ENCODE measurements at regions not wholly inside any gene's neighbourhood (a gene's known extent, or its start where the extent isn't known, plus 50 kb on each side); places are given as distances from the start of the nearest gene placed in this dataset.

DNA sequence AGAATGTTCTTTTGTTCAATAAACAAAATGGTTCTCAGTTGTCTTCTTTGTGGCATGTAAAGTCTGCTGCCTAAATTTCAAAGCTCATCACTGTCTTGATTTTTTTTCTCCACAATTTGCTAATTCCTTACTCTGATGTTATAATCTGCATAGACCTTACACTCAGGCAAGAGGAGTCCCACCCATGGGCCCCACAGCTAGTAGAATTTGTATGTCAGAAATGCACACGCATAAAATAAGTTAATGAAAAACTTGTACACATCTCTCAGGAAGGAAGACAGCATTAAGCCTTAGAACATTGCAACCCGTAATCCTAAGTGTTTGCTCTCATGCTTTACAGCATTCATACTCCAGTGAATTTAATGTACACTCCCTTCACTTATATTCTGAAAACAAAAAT, 280.8 kb downstream of the ATXN7L3B start:
- Mint-ChIP-seq H3K27ac (no peak overlapping the region), H3K9me3 (no peaks in the 10 kb centered on the region), H3K4me1 (no peaks in the 10 kb centered on the region), H3K4me3 (no peak overlapping the region), H3K36me3 (no peaks in the 10 kb centered on the region)
- DNase-seq (ENCODE audit: low spot score in 2 of 2) (no peak), ATAC-seq (no peak)

DNA sequence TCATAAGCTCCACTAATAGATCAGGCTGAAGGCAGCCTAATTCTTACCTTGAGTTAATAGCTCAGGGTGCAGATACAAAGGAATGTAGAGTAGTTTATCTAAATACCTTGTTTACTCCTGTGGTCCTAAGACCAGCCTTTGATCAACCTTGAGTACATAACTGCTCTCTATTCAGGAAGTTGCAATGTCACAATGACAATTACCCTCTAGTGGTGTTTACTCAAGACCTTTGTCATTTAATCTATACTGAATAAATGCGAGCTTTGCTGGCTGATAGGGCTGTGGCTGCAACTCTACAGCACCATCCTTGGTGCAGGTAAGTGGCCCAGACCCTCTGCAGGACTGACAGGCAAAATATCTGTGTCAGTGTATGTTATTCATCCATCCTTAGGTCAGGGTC, 282.7 kb downstream of the ATXN7L3B start:
- no peak for ATAC-seq
- Mint-ChIP-seq H3K36me3 (no peaks in the 10 kb centered on the region), H3K4me3 (no peak overlapping the region), H3K4me1 (no peaks in the 10 kb centered on the region), H3K27ac (no peak overlapping the region), H3K9me3 (no peaks in the 10 kb centered on the region)
- DNase-seq (ENCODE audit: low spot score in 2 of 2) = no peak

DNA sequence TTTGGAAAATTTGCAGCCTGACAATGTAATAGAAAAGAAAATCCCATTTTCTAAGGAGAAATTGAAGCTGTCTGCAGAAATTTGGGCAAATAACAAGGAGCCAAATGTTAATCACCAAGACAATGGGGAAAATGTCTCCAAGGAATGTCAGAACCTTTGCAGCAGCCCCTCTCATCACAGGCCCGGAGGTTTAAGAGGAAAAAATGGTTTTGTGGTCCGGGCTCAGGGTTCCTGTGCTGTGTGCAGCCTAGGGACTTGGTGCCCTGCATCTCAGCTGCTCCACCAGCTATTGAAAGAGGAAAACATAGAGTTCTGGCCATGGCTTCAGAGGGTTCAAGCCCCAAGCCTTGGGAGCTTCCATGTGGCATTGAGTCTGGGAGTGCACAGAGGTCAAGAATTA, 298.9 kb downstream of the ATXN7L3B start:
- no peaks in the 10 kb centered on the region for H3K4me1 Mint-ChIP-seq
- ATAC-seq = no peak
- H3K9me3 Mint-ChIP-seq = peaks cover 20% of the 10 kb centered on the region
- no peak for DNase-seq (ENCODE audit: low spot score in 2 of 2)
- H3K4me3 Mint-ChIP-seq = no peak overlapping the region
- no peaks in the 10 kb centered on the region for H3K36me3 Mint-ChIP-seq
- no peak overlapping the region for H3K27ac Mint-ChIP-seq

DNA sequence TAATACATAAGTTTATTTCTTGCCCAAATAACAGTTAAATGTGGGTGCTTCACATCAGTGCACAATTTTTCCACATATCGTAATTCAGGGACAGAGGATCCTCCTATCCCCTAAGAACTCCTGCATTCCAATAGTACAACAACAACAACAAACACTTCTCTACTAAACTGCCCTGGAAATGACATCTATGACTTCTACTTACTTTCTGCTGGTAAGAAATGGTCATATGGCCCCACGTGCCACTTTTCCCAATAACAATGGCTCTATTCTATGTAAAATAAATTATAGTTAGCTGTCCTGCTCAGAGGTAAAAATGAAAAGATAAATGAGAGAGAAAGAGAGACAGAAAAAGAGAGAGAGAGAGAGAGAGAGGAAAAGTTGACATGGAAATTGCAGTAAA, 308.5 kb downstream of the ATXN7L3B start:
- Mint-ChIP-seq H3K27ac (no peak overlapping the region), H3K9me3 (no peaks in the 10 kb centered on the region), H3K36me3 (no peaks in the 10 kb centered on the region), H3K4me3 (no peak overlapping the region), H3K4me1 (no peaks in the 10 kb centered on the region)
- no peak for DNase-seq (ENCODE audit: low spot score in 2 of 2)
- ATAC-seq = no peak

DNA sequence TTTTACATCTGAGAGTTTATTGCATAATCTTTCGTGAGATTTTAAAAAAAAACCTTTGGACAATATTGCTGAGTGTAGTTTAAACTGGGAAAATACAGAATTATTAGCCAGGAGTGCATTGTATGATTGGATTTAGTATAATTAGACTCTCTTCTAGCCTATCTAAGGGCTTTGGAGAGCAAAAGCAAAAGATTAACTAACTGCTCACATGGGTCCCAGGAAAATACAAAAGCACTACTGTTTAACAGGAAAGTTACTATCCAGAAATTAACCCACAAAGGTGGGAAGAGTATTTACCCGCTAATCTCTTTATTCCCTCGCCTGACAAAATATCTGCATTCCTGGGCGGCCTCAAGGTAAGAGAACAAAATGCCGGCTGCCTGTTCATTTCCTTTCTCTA, 309.5 kb downstream of the ATXN7L3B start:
- no peaks in the 10 kb centered on the region for H3K9me3 Mint-ChIP-seq
- no peak overlapping the region for H3K27ac Mint-ChIP-seq
- ATAC-seq (no peak), DNase-seq (ENCODE audit: low spot score in 2 of 2) (no peak)
- no peak overlapping the region for H3K4me3 Mint-ChIP-seq
- no peaks in the 10 kb centered on the region for H3K36me3 Mint-ChIP-seq
- no peaks in the 10 kb centered on the region for H3K4me1 Mint-ChIP-seq

DNA sequence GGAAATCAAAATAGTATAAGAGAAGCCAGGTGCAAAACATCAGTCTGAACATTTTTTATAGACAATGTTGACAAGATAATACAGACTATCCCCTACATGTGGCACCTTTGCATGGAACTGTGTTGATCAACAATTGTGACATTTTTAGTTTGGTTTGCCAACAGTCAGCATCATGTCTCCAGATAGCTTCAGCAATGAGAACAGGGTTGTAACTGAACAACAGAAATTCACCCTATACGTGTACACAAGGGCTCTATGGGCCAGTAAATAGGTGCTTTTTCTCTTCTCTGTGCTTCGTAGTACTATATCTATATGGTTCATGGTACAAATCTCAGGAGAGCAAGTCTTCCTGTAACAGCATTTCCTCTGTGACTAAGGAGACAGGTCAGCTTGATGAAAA, 310.4 kb downstream of the ATXN7L3B start:
- no peaks in the 10 kb centered on the region for H3K9me3 Mint-ChIP-seq
- H3K4me3 Mint-ChIP-seq = no peak overlapping the region
- no peaks in the 10 kb centered on the region for H3K36me3 Mint-ChIP-seq
- no peaks in the 10 kb centered on the region for H3K4me1 Mint-ChIP-seq
- H3K27ac Mint-ChIP-seq = no peak overlapping the region
- ATAC-seq (no peak), DNase-seq (ENCODE audit: low spot score in 2 of 2) (no peak)

DNA sequence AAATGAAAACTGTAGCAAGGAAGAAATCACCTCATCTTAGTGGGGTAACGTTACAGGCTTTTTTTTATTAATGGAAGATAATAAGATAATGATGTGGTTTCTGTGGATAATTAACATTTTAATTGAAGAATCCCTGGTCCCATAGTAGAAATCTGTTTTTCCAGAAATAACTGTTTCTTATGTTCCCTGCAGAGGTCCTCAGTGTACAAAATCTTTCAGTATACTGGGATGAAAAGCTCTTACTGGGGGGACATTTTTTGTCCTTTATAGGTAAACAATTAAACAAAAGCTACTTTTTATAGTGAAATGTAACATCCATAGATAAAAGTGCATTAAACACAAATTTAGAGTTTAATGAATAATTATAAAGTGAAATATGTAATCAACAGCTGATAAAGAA, 312.2 kb downstream of the ATXN7L3B start:
- Mint-ChIP-seq H3K4me3 (no peak overlapping the region), H3K9me3 (no peaks in the 10 kb centered on the region), H3K27ac (no peak overlapping the region), H3K36me3 (no peaks in the 10 kb centered on the region), H3K4me1 (no peaks in the 10 kb centered on the region)
- no peak for ATAC-seq
- DNase-seq (ENCODE audit: low spot score in 2 of 2) = no peak

DNA sequence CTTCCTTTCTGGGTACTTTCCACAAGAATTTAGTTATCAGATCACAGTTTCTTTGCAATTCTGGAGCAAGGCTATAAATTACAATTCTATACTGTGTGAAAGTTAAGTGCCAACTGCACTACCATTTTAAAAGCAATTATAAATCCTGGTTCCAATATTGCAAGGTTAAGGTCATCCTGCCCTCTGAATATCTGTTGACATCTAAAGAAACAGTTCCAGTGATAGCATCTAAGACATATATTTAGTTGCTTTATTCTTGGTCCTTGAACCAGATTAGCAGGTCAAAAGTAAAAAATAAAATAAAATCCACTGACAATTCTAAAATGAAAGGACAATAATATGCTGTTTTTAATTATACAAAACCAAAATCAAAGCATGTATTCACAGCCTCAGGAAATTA, 334.2 kb downstream of the ATXN7L3B start:
- no peaks in the 10 kb centered on the region for H3K36me3 Mint-ChIP-seq
- ATAC-seq (no peak), DNase-seq (ENCODE audit: low spot score in 2 of 2) (no peak)
- no peaks in the 10 kb centered on the region for H3K4me1 Mint-ChIP-seq
- peaks cover 4% of the 10 kb centered on the region for H3K9me3 Mint-ChIP-seq
- no peak overlapping the region for H3K4me3 Mint-ChIP-seq
- H3K27ac Mint-ChIP-seq = no peak overlapping the region

DNA sequence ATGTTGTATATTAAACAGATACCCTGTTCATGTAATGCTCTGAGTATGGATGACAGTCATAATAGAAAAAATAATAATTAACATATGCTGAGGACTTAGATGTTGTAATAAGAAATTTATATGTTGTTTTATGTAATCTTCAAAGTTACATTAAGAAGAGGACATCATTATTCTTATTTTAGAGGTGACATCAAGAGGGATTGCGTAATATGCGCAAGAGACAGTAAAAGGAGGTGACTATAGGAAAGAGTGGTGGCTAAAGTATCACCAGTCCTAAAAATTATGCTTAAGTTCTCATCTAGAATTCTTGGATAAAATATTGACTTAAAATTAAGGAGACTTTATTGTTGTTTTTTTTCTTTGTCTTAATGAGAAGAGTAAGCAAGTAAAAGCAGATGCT, 323.9 kb downstream of the KCNC2 start:
- peaks cover 2% of the 10 kb centered on the region for H3K9me3 Mint-ChIP-seq
- no peak for ATAC-seq
- H3K27ac Mint-ChIP-seq = no peak overlapping the region
- H3K36me3 Mint-ChIP-seq = no peaks in the 10 kb centered on the region
- no peak for DNase-seq (ENCODE audit: low spot score in 2 of 2)
- no peak overlapping the region for H3K4me3 Mint-ChIP-seq
- H3K4me1 Mint-ChIP-seq = peaks cover 12% of the 10 kb centered on the region

DNA sequence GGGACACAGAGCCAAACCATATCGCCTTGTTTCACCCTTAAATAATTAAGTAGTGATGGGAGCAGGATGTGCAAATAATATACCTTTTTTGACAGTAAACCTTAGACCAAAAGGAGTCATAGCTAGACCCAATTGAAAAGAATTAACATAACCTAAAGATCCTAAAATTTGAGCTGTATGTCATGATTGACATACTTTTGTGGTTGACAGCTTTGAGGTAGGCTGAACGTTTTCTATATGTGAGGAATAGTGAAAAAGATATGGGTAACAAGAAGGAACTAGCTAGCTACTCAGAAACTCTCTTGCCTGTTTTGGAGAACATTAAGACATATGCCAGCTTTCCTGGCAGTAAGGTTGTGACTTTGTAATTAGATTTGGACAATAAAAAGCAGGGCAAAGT, 320.6 kb downstream of the KCNC2 start:
- peak overlapping the region; percentile 67 for H3K27ac Mint-ChIP-seq
- H3K4me1 Mint-ChIP-seq = peaks cover 12% of the 10 kb centered on the region
- ATAC-seq = peak; percentile 75
- DNase-seq (ENCODE audit: low spot score in 2 of 2) = no peak
- H3K4me3 Mint-ChIP-seq = peak overlapping the region; percentile 8
- H3K9me3 Mint-ChIP-seq = peaks cover 2% of the 10 kb centered on the region
- H3K36me3 Mint-ChIP-seq = no peaks in the 10 kb centered on the region

DNA sequence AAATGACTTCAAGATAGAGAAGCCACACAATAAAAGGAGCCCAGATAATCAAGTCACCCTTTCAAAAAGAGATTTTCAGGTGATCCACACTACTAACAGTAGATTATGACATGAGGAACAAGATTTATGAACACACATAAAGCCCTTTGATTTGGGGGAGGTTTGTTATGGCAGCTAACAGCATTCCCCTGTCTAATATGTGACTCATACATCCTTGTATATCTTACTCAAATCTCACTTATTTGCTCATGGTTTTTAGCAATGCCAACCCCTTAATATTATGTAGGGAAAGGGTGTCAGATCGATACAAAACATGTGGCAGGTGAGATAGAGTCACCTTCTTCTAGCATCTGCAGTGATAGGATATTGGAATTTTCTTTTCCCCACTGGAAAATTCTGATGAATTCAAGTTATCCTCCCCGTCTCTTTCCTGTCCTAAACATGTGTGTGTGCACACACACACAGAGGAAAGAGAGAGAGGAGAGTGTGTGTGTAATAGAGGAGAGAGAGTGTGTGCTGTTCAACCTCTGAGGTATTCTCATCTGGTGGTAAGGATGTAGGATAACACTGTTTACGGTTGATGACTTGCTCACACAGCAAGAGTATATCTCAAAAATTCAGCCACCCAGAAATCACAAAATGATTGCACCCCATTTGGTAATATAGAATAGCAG, 319.9 kb downstream of the KCNC2 start:
- peak; percentile 76 for ATAC-seq
- no peaks in the 10 kb centered on the region for H3K36me3 Mint-ChIP-seq
- peaks cover 12% of the 10 kb centered on the region for H3K4me1 Mint-ChIP-seq
- peak overlapping the region; percentile 67 for H3K27ac Mint-ChIP-seq
- no peak for DNase-seq (ENCODE audit: low spot score in 2 of 2)
- peak overlapping the region; percentile 8 for H3K4me3 Mint-ChIP-seq
- H3K9me3 Mint-ChIP-seq = peaks cover 2% of the 10 kb centered on the region

DNA sequence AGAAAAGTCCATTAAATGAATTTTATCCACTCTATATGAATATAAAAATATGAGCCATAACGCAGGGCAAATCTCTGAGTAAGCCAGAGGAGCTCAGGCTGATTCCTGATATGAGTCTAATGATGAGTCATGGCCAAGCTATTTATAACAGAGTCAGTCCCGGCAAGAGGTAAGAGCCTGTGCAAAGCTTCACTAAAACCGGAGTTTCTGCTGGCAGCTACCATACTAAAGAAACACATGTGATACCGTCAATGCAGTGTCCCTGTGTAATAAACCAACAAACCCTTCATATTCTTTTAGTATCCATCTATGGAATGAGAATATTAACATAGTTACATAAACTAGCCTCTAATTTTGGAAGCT, 319.4 kb downstream of the KCNC2 start:
- Mint-ChIP-seq H3K4me1 (peaks cover 12% of the 10 kb centered on the region), H3K27ac (peak overlapping the region; percentile 67), H3K36me3 (no peaks in the 10 kb centered on the region), H3K4me3 (no peak overlapping the region), H3K9me3 (peaks cover 2% of the 10 kb centered on the region)
- peak; percentile 95 for ATAC-seq
- DNase-seq (ENCODE audit: low spot score in 2 of 2) = no peak

DNA sequence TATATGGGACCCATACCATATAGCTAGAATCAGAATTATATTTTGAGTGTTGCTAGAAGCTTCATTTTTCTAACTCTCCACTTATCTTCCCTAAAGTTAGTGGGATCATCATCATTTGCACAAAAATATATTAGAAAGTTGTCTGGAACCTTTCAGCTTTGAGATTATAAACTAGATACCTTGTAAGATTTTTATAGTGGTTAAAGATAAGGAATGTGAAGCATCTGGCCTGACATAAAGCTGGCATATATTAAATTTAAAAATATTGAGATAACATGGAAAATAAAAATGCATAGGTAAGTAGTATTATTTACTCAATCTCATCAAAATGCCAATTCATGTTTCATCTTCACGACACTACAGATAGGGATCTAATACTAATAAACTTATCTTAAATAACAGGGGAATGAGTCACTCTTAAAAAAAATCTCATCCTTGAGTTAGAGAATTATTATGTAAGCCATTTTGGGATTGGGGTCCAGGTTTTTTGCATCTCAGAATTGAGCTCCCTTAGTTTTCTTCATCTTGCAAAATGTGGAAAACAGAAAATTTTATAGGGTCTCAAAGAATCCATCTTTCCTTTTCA, 318.5 kb downstream of the KCNC2 start:
- Mint-ChIP-seq H3K4me1 (peaks cover 12% of the 10 kb centered on the region), H3K36me3 (no peaks in the 10 kb centered on the region), H3K27ac (no peak overlapping the region), H3K4me3 (no peak overlapping the region), H3K9me3 (peaks cover 2% of the 10 kb centered on the region)
- ATAC-seq (no peak), DNase-seq (ENCODE audit: low spot score in 2 of 2) (no peak)

DNA sequence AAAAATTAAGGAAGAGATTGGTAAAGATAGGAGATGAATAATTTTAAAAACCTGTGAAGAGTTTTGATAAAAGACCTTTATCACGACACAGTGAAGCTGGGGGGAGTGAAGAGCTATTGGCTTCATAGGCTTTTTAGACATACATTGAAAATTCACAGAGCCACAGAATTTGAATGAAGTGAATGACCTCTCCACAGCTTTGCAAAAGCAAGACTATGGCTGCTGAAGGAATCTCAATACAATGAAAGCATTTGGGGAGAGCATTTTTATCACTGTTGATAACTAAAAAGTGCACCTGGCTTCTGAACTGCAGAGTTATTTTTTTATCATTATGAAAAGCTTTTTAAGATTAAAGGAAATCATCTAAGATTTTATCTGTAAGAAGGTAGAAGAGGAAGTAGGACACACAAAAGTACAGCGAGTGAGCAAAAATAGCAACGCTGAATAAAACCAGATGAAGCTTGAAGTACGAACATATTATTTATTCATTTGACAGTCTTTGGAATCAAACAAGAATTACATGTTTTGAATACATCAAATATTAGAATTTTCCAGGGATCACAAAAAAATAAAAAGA, 317.5 kb downstream of the KCNC2 start:
- ATAC-seq (no peak), DNase-seq (ENCODE audit: low spot score in 2 of 2) (no peak)
- Mint-ChIP-seq H3K9me3 (peaks cover 2% of the 10 kb centered on the region), H3K36me3 (no peaks in the 10 kb centered on the region), H3K27ac (no peak overlapping the region), H3K4me1 (peaks cover 12% of the 10 kb centered on the region), H3K4me3 (no peak overlapping the region)

DNA sequence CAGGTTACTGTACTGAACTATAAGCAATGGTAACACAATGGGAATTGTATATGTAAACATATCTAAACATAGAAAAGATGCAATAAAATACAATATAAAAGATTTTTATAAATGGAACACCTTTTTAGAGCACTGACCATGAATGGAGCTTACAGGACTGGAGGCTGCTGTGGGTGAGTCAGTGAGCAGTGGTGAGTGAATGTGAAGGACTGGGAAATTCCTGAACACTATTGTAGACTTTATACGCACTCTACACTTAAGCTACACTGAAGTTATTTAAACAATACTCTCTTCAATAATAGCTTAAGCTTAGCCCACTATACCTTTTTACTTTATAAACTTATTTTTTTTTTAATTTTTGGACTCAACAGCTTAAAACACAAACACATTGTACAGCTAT, 313.5 kb downstream of the KCNC2 start:
- Mint-ChIP-seq H3K36me3 (no peaks in the 10 kb centered on the region), H3K9me3 (no peaks in the 10 kb centered on the region), H3K4me1 (peaks cover 6% of the 10 kb centered on the region), H3K4me3 (no peak overlapping the region), H3K27ac (no peak overlapping the region)
- ATAC-seq = no peak
- no peak for DNase-seq (ENCODE audit: low spot score in 2 of 2)

DNA sequence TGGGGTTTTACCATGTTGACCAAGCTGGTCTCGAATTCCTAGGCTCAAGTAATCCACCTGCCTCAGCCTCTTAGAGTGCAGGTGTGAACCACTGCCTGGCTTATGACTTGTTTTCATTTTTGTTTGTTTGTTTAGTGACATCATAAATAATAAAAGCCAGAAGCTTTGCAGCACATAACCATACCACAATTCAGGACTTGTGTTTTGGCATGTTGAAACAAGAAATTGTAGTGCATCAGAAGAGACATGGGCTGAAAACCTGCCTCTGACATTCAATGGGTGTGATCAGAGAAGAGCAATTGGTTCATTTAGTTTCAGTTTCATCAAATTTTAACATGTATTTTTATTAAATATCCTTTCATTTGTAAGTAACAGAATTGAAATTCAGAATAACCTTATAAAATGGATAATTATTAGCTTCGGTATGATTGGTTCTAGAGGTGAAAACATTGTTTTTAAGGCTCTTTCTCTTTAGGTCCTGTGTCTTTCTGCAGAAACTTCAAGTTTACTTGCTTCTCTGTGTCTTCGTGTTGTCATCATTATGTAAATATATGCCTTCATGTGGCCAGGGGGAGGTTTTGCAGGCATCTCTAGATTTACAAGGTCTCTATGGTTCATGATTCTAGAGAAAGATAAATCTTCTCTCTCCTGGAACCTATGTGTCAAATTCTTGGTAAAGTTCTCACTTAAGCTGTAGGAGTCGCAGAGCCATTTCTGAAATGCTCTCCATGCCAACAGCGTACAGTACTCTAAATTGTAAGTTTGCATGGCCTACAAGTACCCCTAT, 312.0 kb downstream of the KCNC2 start:
- ATAC-seq (peak; percentile 85), DNase-seq (ENCODE audit: low spot score in 2 of 2) (no peak)
- peak overlapping the region; percentile 18 for H3K4me3 Mint-ChIP-seq
- no peaks in the 10 kb centered on the region for H3K36me3 Mint-ChIP-seq
- H3K4me1 Mint-ChIP-seq = peaks cover 6% of the 10 kb centered on the region
- peak overlapping the region; percentile 20 for H3K27ac Mint-ChIP-seq
- peaks cover 5% of the 10 kb centered on the region for H3K9me3 Mint-ChIP-seq

Data from stimulated activated effector memory CD8-positive, alpha-beta T cell treated with anti-CD3 and anti-CD28 coated beads, Interleukin-12 subunit alpha, Interleukin-12 subunit beta, amount 100 ng/mL, for 72 hours (primary cell).